GOT3 (cell line): ENCODE measurements at regions not wholly inside any gene's neighbourhood (a gene's known extent, or its start where the extent isn't known, plus 50 kb on each side); places are given as distances from the start of the nearest gene placed in this dataset.
"Not testable (repeated sequence)": the region's sequence is repeated elsewhere in the genome, so short reads cannot be mapped to it uniquely, and the experiment has no call there.

ENCODE experiments used
- DNase-seq: peaks from one replicate; lab custom pipeline; 2025; ENCODE audit warnings: mixed read lengths; lab: John Stamatoyannopoulos, UW

DNA sequence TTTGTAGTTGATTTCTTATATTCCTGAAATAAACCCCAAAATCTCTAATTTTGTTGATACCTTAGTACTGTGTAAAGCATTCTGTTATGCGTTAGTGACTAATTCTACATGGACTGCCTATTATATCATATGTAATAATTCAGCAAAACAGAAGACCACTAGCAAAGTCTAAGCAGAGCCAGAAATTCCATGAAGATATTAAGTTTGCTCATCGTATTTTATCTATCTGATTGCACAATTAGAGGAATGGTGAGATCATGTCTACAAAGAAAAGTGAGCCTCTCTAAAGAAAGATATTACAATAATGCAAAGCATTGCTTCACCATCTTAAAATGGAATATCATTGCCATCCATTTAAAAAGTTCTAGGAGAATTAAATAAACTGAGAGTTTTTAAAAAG is 374.6 kb upstream of the SLC7A11 start:
- DNase-seq: no peak

DNA sequence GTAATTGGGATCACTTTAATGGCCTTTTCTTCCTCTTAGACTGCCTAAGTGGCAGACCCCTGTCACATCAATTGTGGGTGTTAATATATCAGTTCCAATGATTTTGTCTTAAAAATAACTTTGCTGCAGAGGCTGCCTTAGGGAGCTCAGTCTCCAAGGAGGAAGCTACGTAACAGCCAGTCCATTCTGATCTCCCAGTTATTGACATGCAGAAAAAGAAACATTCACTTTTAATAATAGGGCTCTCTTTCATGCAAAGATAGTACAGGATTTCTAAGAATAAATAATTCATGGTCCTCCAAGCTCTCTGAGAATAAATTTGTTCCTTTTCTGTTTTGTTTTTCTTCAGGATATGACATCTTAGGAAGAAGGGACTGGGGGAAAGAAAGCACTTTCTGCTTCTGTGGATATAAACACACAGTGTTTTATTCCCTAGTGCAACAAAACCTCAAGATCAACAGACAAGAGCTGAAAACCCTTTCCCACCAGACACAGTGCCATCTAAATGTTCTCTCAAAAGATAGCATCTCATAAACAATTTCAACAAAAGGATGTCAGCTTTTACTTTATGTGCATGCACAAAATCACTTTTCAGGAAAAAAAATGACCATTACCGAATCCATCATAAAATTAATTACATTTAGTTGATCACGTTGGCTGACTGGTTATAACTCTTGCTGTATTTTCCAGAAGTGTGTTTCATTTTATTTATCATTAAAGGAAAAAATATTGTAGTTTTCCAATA is 372.4 kb upstream of the SLC7A11 start:
- DNase-seq: no peak

DNA sequence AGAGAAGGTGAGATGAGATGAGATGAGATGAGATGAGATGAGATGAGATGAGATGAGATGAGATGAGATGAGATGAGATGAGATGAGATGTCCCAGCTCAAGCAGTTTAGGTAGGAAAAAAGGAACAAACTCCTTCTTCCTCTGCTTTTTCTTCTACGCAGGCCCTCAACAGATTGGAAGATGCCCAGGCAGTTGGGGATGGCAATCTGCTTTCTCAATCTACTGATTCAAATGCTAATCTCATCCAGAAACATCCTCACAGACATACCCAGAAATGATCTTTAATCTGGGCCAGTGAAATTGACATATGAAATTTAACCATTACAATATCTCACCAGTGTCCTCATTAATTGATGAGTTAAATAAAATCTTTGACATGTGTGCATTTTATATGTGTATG is 370.3 kb upstream of the SLC7A11 start:
- DNase-seq: no peak

DNA sequence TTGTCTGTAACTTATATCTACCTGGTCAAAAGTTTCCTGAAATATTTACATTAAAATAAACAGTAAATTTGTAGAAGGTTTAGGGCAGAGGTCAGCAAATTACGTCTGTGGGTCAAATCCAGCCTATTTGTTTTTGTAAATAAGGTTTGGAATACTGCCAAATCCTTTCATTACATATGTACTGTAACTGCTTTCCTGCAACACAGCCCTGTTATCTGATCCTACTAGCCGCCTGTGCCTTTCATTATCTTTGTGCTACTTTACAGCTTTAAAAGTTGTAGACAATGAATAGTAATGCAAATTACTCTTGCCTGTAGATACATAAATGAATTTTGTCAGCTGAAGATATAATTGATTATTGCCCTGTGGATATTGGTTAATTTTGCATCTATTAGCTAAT is 369.6 kb upstream of the SLC7A11 start:
- no peak for DNase-seq

DNA sequence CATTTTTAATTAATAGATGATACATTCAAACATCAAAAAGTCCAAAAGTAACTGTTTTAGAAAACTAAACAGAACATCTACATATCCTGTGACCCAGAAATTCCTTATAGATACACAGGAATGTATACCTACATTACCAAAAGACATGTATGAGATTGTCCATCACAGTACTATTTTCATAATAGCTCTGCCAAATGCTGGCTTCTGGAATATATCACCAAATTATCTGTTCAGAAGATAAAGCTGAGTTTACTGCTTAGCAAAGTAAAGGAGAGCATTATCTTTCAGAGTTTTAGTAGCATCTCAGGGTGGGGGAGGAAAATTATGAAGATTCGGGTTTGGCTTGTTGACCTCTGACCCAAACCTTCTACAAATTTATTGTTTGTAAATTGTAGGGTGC is 368.9 kb upstream of the SLC7A11 start:
- no peak for DNase-seq

DNA sequence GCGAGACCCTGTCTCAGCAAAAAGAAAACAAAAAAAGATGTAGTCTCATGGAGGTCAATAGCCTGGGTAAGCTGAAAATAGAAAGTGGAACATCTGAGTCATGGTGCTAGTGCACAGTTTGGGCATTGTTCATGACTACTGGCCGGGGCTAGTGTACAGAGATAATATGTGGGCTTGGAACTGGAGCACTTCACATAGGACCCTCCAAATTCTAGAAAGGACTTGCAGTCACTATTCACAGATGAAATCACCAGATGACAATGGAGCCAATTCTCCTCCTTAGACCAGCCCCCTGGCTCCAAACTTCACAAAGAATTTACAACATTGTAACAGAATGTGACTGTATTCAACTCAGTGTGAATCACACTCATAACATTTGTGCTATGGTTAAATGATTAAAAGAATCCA is 367.8 kb upstream of the SLC7A11 start:
- no peak for DNase-seq

DNA sequence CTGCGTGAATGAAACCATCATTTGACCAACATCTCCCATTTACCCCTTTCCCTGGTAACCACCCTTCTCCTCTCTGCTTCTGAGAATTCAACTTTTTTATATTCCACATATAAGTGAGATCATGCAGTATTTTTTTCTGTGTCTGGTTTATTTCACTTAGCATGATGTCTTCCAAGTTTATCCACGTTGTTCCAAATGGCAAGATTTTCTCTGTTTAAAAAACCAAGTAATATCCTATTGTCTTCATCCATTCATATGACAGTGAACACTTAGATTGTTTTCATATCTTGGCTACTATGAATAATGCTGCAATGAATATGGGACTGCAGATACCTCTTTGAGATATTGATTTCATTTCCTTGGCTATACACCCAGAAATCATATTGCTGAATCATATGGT is 362.4 kb upstream of the SLC7A11 start:
- DNase-seq: no peak

DNA sequence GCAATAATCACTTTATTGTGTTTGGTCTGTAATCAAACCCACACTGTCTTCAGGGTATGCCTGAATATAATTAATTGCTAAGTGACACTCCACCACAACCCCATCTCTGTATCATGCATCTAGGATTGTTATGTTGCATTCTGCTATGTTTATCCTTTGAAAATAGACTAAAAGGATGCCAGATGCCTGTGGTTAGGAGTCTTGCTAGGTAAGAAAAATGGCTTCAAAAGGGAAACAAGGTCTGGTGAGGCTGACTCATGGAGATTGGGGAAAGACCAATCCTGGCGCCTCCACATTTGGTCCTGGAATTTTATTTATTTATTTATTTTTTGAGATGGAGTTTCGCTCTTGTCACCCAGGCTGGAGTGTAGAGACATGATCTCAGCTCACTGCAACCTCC is 360.5 kb upstream of the SLC7A11 start:
- no peak for DNase-seq

DNA sequence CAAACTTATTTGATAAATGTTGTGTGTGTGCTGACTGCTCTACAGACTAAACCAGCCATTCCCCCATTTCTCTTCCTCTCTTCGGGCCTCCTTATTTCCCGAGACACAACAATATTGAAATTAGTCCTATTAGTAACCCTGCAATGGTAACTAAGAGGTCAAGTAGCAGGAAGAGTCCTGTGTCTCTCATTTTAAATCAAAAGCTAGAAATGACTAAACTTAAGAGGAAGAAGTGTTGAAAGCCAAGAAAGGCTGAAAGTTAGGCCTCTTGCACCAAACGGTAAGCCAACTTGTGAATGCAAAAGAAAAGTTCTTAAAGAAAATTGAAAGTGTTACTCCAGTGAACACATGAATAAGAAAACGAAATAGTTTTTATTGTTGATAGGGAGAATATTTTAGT is 357.8 kb upstream of the SLC7A11 start:
- no peak for DNase-seq

DNA sequence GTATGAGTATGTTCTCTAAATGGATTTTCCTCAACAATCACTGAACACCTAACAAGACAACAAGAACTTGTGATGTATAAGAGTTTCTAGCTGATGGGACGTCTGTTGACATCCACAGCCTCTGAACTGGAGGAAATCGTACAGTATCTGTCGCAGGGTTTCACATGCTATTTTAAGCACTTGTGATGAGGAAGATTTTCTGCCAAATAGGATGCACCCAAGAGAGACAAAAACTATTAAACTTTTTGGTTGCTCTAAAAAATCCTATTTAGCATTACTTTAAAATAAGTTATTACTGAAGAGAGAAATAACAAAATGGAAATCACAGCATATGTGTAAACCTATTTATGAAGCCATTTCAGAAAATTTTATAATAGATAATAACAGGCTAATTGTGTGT is 356.1 kb upstream of the SLC7A11 start:
- no peak for DNase-seq

DNA sequence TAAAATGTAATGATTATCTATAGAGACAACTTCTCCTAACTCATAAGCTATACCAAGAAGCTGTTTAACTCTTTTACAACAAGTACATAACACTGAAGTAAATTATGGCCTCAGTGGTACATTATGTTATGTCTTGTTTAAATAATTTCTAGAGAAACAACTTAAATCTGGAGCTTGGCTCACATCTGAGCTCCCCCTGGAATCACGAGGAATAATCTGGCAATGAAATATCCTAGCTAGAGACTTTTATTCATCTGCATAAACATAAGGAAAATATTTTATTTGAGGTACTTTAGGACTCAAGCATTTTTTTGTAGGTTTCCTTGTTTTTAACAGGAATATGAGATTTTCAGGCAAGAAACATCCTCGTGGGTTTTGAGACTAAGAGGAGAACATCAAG is 354.7 kb upstream of the SLC7A11 start:
- no peak for DNase-seq

DNA sequence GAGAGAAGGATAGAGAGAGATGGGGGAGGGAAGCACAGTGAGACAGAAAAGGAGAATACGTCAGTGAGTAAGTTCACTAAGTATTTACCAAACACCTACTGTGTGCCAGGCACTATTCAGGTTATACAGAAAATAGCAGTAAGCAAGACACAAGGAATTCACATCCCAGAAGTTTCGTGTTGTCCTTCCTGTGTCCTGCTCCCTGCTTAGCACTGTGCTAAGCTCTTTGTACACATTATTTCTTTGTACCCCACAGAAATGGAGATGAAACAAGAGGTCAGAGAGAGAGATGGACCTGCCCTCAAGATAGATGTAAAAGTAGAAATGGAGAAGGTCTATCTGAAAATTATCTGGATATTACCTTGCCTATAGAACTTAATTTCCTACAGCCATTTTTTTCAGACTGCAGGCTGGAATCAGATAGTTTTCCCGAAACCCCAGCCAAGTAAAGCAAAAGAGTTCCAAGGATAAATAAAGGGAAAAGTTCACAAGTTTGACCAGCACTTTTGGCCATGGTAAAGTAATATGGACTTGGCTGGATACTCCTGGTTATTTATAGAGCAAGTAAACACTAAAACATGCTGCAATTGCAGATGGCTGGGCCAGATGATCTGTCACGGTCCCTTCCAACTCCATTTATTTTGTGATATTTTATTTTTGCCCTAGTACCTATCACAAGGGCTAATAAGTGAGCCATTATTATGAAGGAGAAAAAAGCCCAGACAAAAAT is 353.7 kb upstream of the SLC7A11 start:
- DNase-seq: no peak

DNA sequence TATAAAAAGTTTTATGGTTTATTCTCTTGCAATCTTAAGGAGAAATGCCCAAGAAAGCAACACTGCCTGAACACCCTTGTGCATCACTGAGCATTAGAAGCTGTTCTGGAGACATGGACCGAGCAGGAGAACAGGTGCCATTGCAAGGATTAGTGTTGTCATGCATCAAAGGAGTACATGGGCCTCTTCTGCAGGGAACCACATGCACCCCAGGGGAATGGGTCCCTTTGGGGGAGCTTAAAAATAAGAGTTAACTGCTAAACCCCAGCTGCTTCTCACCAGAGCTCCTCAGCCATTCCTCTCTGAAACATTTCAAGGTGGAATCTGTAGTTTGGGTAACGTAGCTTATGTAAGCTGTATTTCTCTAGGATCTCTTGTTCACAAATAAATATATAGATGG is 353.0 kb upstream of the SLC7A11 start:
- DNase-seq: no peak

DNA sequence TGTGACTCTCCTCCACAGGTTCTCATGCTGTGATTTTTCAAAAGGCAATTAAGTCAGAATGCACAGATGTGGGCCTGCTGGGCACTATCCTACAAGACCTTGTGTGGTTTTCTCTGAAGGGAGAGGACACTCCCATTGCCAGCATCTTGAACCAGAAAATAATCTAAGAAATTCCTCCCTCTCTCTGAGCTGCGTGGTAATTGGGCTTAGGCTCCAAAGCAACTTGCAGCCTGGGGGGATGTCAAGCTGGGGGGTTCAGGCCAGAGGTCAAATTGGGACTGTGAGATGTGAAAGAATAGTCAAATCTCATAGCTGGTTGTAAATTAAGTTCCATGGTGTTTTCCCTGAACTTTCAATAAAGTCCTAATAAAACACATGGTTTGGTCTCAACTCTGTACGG is 350.6 kb upstream of the SLC7A11 start:
- no peak for DNase-seq

DNA sequence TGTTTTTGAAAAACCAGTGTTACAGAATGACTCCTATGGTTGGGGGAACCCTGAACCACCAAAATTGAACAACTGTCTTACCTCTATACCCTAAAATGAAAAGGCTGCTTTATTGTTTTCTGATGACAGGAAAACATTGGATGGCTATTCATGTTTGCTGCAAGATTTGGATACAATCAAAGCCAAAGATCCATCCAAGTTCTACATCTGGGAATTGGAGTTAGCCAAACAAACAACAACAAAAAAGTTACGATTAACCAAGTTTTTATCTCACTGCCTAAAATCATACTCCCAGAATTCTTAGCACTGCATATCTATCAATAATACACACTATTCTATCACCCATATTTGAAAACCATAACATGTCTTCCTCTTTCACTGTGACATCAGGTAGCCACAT is 349.7 kb upstream of the SLC7A11 start:
- DNase-seq: no peak

DNA sequence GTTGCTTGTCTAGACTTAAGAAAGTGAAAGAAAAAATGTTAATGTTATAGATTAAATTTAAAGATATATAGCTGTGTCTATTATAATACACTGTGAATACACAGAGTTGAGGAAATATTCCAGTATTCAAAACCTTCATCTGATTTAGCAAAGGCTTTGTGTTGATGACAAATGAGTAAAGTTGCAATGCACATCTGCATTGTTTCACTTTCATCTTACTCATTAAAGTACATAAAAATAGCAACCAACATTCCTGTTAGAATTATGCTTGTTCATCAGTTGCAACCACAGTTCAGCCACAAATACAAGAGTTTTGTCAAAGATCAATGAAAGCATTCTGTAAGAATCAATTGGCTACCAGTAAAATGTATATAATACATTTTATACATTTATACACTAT is 346.4 kb upstream of the SLC7A11 start:
- no peak for DNase-seq

DNA sequence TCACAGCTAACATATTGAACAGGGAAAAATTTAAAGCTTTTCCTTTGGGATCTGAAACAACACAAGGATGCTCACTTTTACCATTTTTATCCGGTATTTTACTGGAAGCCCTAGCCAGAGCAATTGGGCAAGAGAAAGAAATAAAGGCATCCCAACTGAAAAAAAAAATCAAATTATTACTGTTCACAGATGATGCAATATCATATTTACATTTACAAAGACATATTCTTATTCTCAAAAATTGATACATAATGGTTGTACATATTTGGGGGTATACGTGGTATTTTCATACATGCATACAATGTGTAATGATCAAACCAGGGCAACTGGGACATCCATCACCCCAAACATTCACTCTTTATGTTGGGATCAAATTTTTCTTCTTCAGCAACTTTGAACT is 337.0 kb upstream of the SLC7A11 start:
- no peak for DNase-seq

DNA sequence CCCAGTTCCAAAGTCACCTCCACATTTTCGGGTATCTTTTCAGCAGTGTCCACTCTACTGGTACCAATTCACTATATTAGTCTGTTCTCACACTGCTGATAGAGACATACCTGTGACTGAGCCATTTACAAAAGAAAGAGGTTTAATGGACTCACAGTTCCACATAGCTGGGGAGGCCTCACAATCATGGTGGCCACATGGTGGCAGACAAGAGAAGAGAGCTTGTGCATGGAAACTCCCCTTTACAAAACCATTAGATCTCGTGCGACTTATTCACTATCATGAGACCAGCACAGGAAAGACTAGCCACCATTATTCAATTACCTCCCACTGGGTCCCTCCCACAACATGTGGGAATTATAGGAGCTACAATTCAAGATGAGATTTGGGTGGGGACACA is 335.7 kb upstream of the SLC7A11 start:
- DNase-seq: not testable (repeated sequence)

DNA sequence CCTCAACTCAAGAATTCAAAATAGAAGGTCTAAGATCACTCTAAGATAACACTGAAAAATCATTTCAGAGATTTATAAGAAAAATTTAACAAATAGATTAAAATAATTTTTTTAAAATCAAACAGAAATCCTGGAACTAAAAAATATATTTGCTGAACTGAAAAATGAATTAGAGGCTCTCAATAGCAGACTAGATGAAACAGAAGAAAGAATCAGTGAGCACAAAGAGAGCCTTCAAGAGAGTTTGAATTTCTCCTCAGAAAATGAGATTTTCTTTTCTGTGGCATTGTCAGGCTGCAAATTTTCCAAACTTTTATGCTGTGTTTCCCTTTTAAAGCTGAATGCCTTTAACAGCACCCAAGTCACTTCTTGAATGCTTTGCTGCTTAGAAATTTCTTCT is 335.0 kb upstream of the SLC7A11 start:
- DNase-seq: no peak

DNA sequence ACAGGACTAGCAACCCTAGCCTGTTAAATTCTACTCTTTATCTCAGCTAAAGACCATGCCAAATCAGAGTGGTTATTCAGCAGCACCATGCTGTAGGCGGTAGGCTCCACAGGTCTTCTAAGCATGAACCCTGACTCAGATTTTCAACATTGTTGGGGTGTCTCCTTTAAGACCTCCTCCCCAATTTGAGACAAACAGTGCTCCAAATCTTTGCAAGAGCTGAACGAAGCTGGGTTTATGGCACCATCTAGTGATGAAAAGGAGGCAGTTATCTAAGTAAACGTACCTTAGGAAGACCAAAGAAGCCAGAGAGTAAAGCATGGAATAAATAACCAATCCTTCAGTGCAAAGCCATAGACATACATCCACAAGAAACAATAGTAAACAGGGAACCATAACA is 334.5 kb upstream of the SLC7A11 start:
- DNase-seq: no peak

DNA sequence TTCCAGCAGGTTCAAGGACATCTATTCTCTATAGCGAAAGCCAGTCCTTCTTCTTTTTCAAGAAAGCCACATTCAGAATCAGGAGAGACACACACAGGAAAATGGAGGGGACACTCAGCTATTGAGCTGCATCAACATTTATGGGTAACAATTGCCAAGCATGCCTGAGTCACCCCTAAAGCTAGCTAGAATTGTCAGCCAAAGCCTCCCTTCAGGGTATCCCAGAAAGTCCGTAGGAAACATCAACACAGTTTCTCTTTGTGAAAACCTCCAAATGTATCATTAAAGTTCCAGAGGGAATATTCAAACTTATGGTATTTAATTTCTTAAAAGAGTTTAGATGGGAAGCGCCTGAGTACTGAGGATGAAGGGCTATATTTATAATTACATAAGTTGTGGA is 331.1 kb upstream of the SLC7A11 start:
- DNase-seq: no peak

DNA sequence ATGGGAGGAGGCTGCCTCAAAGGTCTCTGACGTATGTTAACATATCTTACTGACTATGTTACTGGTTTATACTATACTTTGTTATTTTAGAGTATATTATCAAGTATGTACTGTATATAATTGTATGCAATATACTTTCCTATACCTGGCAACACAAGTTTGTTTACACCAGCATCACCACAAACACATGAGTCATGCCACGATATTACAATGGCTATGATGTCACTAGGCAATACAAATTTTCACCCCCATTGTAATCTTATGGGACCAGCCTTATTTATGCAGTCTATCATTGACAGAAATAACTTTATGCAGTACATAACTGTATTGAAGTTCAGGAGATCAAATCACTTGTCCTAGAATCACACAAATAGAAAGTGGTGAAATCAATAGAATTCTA is 329.9 kb upstream of the SLC7A11 start:
- DNase-seq: no peak

DNA sequence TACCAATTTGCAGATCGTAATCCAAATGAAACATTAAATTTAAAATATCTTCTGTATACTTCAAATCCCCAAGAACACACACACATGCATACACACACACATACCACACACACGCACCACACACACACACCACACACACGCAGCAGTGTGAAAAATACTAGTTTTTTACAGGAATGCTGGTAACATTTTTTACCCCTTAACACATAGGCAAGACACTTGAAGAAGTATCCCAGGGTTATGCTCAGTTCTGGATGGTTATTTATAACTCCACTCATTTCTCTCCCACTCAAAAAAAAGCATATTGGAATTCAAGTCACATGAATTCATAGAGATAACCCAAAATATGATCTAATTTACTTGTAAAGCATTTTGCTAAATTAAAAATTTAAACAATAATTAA is 325.5 kb upstream of the SLC7A11 start:
- DNase-seq: no peak

DNA sequence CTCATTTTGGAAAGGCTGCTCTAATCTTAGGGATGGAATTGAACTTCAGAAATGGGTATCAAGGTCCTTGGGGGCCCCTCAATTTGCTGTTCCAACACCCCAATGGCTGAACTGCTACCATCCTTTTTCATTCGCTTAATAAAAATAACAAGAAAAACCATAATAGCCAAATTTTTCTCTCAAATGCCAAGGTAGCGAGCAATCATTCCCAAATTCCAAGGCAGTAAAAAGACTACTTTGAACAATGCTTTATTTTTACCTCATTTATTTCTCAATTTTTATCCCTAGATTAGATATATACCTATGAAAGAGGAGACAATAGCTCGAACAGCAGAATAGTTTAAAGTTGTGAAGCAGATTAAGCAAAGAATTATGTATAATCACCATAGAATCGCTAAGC is 323.4 kb upstream of the SLC7A11 start:
- DNase-seq: no peak
